PC-9 (cell line): ENCODE measurements at regions not wholly inside any gene's neighbourhood (a gene's known extent, or its start where the extent isn't known, plus 50 kb on each side); places are given as distances from the start of the nearest gene placed in this dataset.

Experiments used
- BruUV-seq: library from RNA; stranded (reverse); fragments of 400-500 nt; replicated peaks from 2 replicates; lab custom pipeline; 2021; lab: Mats Ljungman, UMichigan
- CTCF ChIA-PET: fragments of 300-600 bp; sonication (Branson Sonifier 250); formaldehyde crosslinking; loops from one replicate; lab custom pipeline; 2022; ENCODE audit warnings: antibody characterized with exemption; lab: Charles Lee
- POLR2A ChIA-PET: fragments of 300-600 bp; sonication (Branson Sonifier 250); formaldehyde crosslinking; loops from one replicate; lab custom pipeline; 2022; ENCODE audit warnings: antibody characterized with exemption; ENCODE audit not compliant: unreplicated experiment; lab: Charles Lee
- DNase-seq, 2 experiments: peaks; one replicate each; pipeline versions ENCODE4 v3.0.0 to v3.0.0-alpha.2; 2015 to 2022; ENCODE audit warnings: mixed read lengths in 1 of 2
- H2AFZ ChIP-seq: fragments of 200-600 bp; sonication (generic); 2 replicates; pipeline ENCODE4 v1.8.1; 2017; ENCODE audit warnings: antibody characterized with exemption
- H3F3A ChIP-seq: fragments of 200-600 bp; sonication (generic); 2 replicates; pipeline ENCODE4 v1.8.1; 2017; ENCODE audit warnings: antibody characterized with exemption, mild to moderate bottlenecking, low read depth; ENCODE audit not compliant: insufficient read depth
- H3K27ac ChIP-seq: fragments of 200-600 bp; sonication (generic); 2 replicates; pipeline ENCODE4 v1.6.1; 2016; ENCODE audit warnings: mixed run types
- H3K27me3 ChIP-seq: fragments of 200-600 bp; sonication (generic); 2 replicates; pipeline ENCODE4 v1.6.1; 2016; ENCODE audit warnings: low read depth, mixed run types; ENCODE audit not compliant: insufficient read depth
- H3K36me3 ChIP-seq: fragments of 200-600 bp; sonication (generic); 2 replicates; pipeline ENCODE4 v1.6.1; 2016; ENCODE audit warnings: low read depth, mixed run types
- H3K4me1 ChIP-seq: fragments of 200-600 bp; sonication (generic); replicated peaks from 2 replicates; pipeline ENCODE4 v1.6.1; 2016; ENCODE audit warnings: mixed run types; ENCODE audit not compliant: insufficient read depth
- H3K4me2 ChIP-seq: fragments of 200-600 bp; sonication (generic); 2 replicates; pipeline ENCODE4 v1.6.1; 2017; ENCODE audit warnings: mixed run types
- H3K4me3 ChIP-seq: fragments of 200-600 bp; sonication (generic); 2 replicates; pipeline ENCODE4 v1.6.1; 2016; ENCODE audit warnings: mixed run types
- H3K79me2 ChIP-seq: fragments of 200-600 bp; sonication (generic); 2 replicates; pipeline ENCODE4 v1.6.1; 2017; ENCODE audit warnings: low read depth, mixed run types
- H3K9me2 ChIP-seq: fragments of 200-600 bp; sonication (generic); 2 replicates; pipeline ENCODE4 v1.8.1; 2017; ENCODE audit warnings: mild to moderate bottlenecking; ENCODE audit not compliant: insufficient read depth
- H3K9me3 ChIP-seq: fragments of 200-600 bp; sonication (generic); 2 replicates; pipeline ENCODE4 v1.8.1; 2016; ENCODE audit warnings: low read depth; ENCODE audit not compliant: insufficient read depth
- H4K20me1 ChIP-seq: fragments of 200-600 bp; sonication (generic); 2 replicates; pipeline ENCODE4 v1.8.1; 2017; ENCODE audit not compliant: insufficient read depth
- EZH2 ChIP-seq: fragments of 200-600 bp; sonication (generic); IDR thresholded peaks from 2 replicates; pipeline ENCODE4 v1.8.0; 2017; ENCODE audit warnings: antibody characterized with exemption, low read depth
- intact Hi-C: fragments of 100-400 bp; cut with micrococcal nuclease; formaldehyde crosslinking; loops from one replicate; pipeline ENCODE4 v1.10.0; 2022; ENCODE audit not compliant: unreplicated experiment
- TF ChIP-seq, protein P1 (sequence below): fragments of 200-600 bp; sonication (generic); conservative IDR thresholded peaks from 2 replicates; pipeline ENCODE4 v1.6.1; 2017; ENCODE audit warnings: mixed run types, antibody characterized with exemption, mild to moderate bottlenecking, moderate library complexity

- POLR2A ChIA-PET: no interaction called here
- H2AFZ ChIP-seq: no peak overlapping the region
- H3F3A ChIP-seq: no peaks in the 10 kb centered on the region
- no TSS peak for BruUV-seq
- H3K27me3 ChIP-seq: no peaks in the 10 kb centered on the region
- H3K9me2 ChIP-seq: no peaks in the 10 kb centered on the region
- TF ChIP-seq EZH2: no peak
- no peaks in the 10 kb centered on the region for H4K20me1 ChIP-seq
- no peak overlapping the region for H3K4me2 ChIP-seq
- no peak overlapping the region for H3K4me3 ChIP-seq
- CTCF ChIA-PET: no interaction called here
- intact Hi-C loops: no loop called here
- no peaks in the 10 kb centered on the region for H3K9me3 ChIP-seq
- H3K79me2 ChIP-seq: no peaks in the 10 kb centered on the region
- H3K4me1 ChIP-seq: no peaks in the 10 kb centered on the region
- DNase-seq: no peak
- H3K27ac ChIP-seq: no peak overlapping the region
- H3K36me3 ChIP-seq: no peaks in the 10 kb centered on the region
Measured at GRCh38 chr9:2341956-2342355, 279.6 kb upstream of the VLDLR start.

DNA sequence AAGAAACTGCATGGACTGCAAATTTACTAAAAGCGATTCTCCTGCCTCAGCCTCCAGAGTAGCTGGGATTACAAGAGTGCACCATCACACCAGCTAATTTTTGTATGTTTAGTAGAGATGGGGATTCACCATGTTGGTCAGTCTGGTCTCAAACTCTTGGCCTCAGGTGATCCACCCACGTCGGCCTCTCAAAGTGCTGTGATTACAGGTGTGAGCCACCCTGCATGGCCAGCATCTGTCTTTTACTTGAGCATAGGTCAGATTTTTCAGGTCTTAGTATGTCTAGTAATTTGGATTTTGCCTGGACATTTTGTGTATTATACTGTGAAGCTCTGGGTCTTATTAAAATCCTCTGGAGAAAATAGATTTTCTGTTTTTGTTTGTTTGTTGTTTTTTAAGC is 277.8 kb upstream of the VLDLR start:
- ChIA-PET POLR2A (no interaction called here), CTCF (no interaction called here)
- H3K4me3 ChIP-seq: no peak overlapping the region
- no peaks in the 10 kb centered on the region for H3K79me2 ChIP-seq
- no peak overlapping the region for H2AFZ ChIP-seq
- intact Hi-C loops: no loop called here
- H3K27me3 ChIP-seq: no peaks in the 10 kb centered on the region
- DNase-seq: no peak
- no peaks in the 10 kb centered on the region for H3K36me3 ChIP-seq
- no peaks in the 10 kb centered on the region for H3K9me3 ChIP-seq
- no peaks in the 10 kb centered on the region for H4K20me1 ChIP-seq
- no TSS peak for BruUV-seq
- H3K9me2 ChIP-seq: no peaks in the 10 kb centered on the region
- no peak overlapping the region for H3K27ac ChIP-seq
- no peaks in the 10 kb centered on the region for H3K4me1 ChIP-seq
- H3K4me2 ChIP-seq: no peak overlapping the region
- TF ChIP-seq, protein P1, sequence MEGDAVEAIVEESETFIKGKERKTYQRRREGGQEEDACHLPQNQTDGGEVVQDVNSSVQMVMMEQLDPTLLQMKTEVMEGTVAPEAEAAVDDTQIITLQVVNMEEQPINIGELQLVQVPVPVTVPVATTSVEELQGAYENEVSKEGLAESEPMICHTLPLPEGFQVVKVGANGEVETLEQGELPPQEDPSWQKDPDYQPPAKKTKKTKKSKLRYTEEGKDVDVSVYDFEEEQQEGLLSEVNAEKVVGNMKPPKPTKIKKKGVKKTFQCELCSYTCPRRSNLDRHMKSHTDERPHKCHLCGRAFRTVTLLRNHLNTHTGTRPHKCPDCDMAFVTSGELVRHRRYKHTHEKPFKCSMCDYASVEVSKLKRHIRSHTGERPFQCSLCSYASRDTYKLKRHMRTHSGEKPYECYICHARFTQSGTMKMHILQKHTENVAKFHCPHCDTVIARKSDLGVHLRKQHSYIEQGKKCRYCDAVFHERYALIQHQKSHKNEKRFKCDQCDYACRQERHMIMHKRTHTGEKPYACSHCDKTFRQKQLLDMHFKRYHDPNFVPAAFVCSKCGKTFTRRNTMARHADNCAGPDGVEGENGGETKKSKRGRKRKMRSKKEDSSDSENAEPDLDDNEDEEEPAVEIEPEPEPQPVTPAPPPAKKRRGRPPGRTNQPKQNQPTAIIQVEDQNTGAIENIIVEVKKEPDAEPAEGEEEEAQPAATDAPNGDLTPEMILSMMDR: no peak
- no peak for TF ChIP-seq EZH2
- H3F3A ChIP-seq: no peaks in the 10 kb centered on the region

- Histone ChIP-seq H3K4me2 (no peak overlapping the region), H3K27me3 (no peaks in the 10 kb centered on the region), H3K36me3 (no peaks in the 10 kb centered on the region), H2AFZ (no peak overlapping the region), H3K79me2 (no peaks in the 10 kb centered on the region), H3K27ac (no peak overlapping the region), H4K20me1 (no peaks in the 10 kb centered on the region), H3K9me3 (no peaks in the 10 kb centered on the region), H3F3A (no peaks in the 10 kb centered on the region), H3K9me2 (no peaks in the 10 kb centered on the region), H3K4me1 (no peaks in the 10 kb centered on the region), H3K4me3 (no peak overlapping the region)
- intact Hi-C loops: no loop called here
- no TSS peak for BruUV-seq
- ChIA-PET POLR2A (no interaction called here), CTCF (no interaction called here)
- TF ChIP-seq EZH2: no peak
- TF ChIP-seq, protein P1: no peak
- DNase-seq: no peak
Measured at GRCh38 chr9:2344436-2344835, 277.2 kb upstream of the VLDLR start.

DNA sequence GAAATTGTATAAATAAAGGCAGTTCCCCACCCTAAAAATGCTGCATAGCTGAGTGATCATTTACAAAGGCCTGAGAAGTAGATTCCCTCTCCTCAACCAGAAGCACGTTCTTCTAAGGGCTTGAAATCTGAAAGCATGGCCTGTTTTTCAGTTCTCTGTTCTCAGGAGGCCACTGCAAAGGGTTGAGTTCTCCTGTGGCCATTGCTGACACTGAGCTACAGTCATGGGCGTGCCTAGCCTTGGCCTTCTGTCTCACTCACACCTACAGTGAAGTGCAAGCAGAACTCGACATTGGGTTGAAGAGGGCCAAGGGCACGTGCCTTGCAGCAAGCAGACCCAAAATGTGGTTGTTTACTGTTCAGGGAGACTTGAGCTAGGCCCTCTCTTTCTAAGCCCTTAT is 276.6 kb upstream of the VLDLR start:
- no TSS peak for BruUV-seq
- H3K4me1 ChIP-seq: no peaks in the 10 kb centered on the region
- no peaks in the 10 kb centered on the region for H3K9me2 ChIP-seq
- H4K20me1 ChIP-seq: no peaks in the 10 kb centered on the region
- TF ChIP-seq, protein P1: no peak
- TF ChIP-seq EZH2: no peak
- POLR2A ChIA-PET: no interaction called here
- no peaks in the 10 kb centered on the region for H3F3A ChIP-seq
- H3K4me2 ChIP-seq: no peak overlapping the region
- H3K27ac ChIP-seq: no peak overlapping the region
- no peak overlapping the region for H2AFZ ChIP-seq
- intact Hi-C loops: no loop called here
- H3K4me3 ChIP-seq: no peak overlapping the region
- no peaks in the 10 kb centered on the region for H3K79me2 ChIP-seq
- H3K27me3 ChIP-seq: no peaks in the 10 kb centered on the region
- CTCF ChIA-PET: no interaction called here
- DNase-seq: no peak
- no peaks in the 10 kb centered on the region for H3K36me3 ChIP-seq
- no peaks in the 10 kb centered on the region for H3K9me3 ChIP-seq
